Ureter (tissue), 1 donor: ENCODE measurements at regions not wholly inside any gene's neighbourhood (a gene's known extent, or its start where the extent isn't known, plus 50 kb on each side); places are given as distances from the start of the nearest gene placed in this dataset.
A peak's percentile ranks its signal among the peaks of the same experiment; 100 is the strongest.

ENCODE experiments used
- DNase-seq: peaks from one replicate; pipeline ENCODE4 v3.0.0-alpha.2; 2020; ENCODE audit warnings: low spot score
- donor health status: DM: yes; HTN: yes; CAD: no.

DNA sequence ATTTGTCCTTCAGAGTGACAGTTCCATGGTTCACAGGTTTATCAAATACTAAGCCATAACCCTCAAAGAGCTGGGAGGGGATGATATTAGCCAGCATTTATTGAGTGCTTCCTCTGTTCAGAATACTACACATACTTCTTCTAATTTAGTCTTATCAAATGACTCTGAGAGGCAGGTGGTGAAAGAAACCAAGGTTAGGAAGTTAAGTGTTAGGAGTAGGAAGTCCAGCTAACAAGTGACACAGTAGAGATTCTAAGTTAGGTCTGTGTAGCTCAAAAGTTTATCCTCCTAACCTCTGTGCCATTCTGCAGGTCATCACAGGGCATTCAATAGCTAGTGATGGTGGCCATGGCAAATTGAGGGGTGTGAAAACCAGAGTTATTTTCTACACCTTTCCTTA is 198.3 kb upstream of the MID1 start:
- no peak for DNase-seq

GRCh38 chrX:10819973-10820372 is 199.6 kb upstream of the MID1 start:
- DNase-seq, result no peak

DNA sequence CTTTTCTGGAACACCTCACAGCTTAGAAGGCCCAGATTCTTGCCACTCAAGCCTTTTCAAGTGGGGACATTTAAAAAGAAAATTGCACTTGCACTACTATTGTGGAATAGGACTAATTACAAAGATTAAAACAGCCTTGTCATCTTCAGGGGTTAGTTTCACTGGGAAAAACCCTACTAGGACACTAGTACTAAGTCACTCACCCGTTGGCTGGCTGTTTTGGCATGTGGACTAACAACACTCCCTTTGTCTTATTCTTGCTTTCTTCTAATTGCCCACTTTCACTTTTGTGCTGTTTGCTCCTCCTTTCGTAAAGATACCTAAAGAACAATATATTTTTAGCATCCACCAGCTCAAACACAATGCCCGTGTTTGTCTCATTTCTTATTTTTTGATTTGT is 200.9 kb upstream of the MID1 start:
- DNase-seq, result no peak

DNA sequence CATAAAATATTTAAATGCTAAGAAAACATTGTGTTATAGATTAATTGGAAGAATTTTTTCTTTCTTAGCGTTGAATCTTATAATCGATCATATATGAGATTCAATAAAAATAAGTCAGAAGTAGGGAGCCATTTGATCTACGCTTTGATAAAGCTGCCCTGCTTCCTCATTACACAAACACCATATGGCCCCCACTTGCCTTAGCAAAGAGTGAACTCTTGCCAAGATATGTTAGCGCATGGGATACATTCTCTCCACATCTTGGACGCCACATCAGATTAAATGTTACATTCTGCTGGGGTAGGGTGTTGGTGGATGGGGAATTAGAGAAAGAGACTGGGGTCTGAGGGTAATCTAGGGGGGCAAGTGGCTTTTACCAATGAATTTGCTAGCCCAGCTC is 207.7 kb upstream of the MID1 start:
- DNase-seq, result no peak

- no peak for DNase-seq
These were observed 208.3 kb upstream of the MID1 start for GRCh38 chrX:10828640-10829039.

DNA sequence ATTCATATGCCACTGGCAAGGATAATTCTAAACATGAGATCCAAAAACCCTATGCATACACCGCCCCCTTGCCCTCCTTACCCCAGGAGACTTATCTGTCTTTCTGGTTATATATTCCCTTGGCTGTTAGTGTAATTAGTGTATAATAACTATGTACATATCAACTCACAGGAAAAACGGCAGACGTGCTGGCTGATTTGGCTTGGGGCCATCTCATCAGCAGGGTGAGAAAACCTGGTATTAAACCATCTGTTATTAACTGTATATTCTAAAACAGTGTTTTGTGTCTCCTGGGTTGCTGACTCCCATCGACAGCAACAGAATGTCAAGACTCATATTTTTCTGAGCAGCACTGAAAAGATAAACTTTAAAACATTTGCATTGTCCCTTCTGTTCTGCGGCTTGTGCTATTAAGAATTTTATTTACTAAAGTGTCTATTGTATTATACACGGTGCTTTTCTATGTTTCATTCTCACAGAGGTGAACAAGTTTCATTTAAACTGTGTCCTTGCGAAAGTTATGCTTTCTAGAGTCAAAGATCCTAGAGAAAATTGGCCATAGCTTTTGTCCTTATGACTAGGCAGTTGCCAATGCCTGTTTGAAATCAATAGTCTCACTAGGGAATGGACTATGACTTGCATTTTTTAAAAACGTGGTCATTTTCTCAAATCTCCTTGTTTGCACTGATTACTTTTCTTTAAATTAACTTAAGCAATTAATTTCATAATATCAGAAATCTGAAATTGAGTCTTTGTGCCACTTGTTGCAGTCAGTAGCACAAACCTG is 211.5 kb upstream of the MID1 start:
- DNase-seq, result no peak

- peak; percentile 56 for DNase-seq
These were observed 213.1 kb upstream of the MID1 start for GRCh38 chrX:10833299-10834169.

GRCh38 chrX:10841579-10841978 is 221.2 kb upstream of the MID1 start:
- no peak for DNase-seq

- no peak for DNase-seq
These were observed 222.3 kb upstream of the MID1 start for GRCh38 chrX:10842646-10843045.

GRCh38 chrX:10847333-10847732 is 226.9 kb upstream of the MID1 start:
- DNase-seq, result no peak

DNA sequence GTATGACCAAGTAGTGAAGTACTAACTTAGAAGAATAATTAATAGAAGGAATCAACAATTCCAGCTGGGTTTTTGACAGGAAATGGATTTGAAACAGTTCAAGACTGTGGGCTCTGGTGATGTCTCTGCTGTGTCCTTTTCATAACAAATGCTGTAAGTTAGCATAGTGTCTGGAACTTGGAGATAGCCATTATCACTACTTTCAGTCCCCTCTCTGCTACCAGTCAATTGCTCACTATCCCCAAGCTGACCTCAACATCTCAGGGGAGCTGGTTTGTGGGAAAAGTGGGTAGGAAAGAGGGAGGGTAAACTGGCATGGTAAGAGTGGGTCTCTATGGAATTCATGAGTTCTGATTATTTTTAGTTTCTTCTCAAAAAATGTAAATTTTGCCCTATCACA is 231.4 kb upstream of the MID1 start:
- DNase-seq, result no peak

GRCh38 chrX:10854594-10854993 is 234.2 kb upstream of the MID1 start:
- DNase-seq, result no peak

GRCh38 chrX:10855845-10856244 is 235.5 kb upstream of the MID1 start:
- no peak for DNase-seq

- DNase-seq, result no peak
These were observed 236.4 kb upstream of the MID1 start for GRCh38 chrX:10856797-10857196.

DNA sequence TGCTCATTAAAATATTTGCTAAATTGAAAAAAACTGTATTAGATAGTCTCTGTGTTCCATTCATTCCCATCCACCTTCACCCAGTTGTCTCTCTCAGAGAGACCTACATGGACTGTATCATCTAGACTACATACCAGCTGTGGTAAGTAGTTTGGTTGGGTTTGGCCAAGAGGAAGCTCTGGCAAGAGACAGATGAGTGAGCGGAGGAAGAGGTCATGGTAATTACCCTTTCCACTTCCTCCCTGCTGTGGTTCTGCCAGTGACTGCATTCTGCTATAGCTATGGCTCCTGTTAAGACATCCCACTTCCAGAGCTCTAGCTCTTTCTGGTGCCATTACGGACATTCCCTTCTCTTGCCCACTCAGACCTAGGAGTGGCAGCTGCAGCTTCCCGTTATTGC is 239.0 kb upstream of the MID1 start:
- no peak for DNase-seq

DNA sequence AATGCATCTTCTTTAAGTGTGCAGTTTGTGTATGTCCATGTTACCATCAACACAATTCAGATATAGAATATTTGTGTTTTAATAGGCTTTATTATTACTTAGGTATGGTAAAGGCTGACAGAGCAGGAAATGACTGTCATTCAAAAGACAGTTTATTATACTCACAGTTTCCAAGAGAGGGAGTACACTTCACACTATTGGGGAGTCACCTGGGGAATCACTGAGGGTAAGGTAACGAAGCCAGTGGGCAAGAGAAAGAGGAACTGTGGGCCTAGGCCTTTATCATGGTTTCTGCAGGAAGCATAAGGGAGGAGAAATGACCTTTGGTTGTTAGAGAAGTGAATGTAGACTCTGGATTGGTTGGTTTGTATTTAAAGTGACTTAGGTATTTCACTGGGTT is 235.1 kb upstream of the HCCS start:
- no peak for DNase-seq

- DNase-seq, result no peak
These were observed 228.6 kb upstream of the HCCS start for GRCh38 chrX:10882484-10882883.

- DNase-seq, result no peak
These were observed 226.9 kb upstream of the HCCS start for GRCh38 chrX:10884246-10884645.

GRCh38 chrX:10892621-10893225 is 218.4 kb upstream of the HCCS start:
- DNase-seq, result no peak

- no peak for DNase-seq
These were observed 217.8 kb upstream of the HCCS start for GRCh38 chrX:10893366-10893765.

GRCh38 chrX:10893976-10894375 is 217.2 kb upstream of the HCCS start:
- DNase-seq, result no peak

DNA sequence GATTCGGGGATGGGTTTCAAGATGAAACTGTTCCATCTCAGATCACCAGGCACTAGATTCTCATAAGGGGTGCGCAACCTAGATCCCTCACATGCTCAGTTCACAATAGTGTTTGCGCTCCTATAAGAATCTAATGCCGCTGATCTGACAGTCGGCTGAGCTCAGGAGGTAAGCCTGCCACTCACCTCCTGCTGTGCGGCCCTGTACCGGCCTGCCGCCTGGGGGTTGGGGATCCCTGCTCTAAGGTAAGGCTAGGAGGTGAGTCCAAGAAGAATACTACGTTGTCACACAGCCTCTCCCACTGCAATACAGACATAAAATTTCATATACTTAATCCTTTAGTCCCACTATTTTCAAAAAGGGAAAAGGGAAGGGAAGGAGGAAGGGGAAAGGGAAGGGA is 213.4 kb upstream of the HCCS start:
- DNase-seq, result no peak
